Fibroblast of skin of abdomen (primary cell): ENCODE measurements at regions not wholly inside any gene's neighbourhood (a gene's known extent, or its start where the extent isn't known, plus 50 kb on each side); places are given as distances from the start of the nearest gene placed in this dataset.
"Not testable (repeated sequence)": the region's sequence is repeated elsewhere in the genome, so short reads cannot be mapped to it uniquely, and the experiment has no call there.

Experiments used
- DNase-seq: peaks from one replicate; pipeline ENCODE4 v3.0.0-alpha.2; 2013

DNA sequence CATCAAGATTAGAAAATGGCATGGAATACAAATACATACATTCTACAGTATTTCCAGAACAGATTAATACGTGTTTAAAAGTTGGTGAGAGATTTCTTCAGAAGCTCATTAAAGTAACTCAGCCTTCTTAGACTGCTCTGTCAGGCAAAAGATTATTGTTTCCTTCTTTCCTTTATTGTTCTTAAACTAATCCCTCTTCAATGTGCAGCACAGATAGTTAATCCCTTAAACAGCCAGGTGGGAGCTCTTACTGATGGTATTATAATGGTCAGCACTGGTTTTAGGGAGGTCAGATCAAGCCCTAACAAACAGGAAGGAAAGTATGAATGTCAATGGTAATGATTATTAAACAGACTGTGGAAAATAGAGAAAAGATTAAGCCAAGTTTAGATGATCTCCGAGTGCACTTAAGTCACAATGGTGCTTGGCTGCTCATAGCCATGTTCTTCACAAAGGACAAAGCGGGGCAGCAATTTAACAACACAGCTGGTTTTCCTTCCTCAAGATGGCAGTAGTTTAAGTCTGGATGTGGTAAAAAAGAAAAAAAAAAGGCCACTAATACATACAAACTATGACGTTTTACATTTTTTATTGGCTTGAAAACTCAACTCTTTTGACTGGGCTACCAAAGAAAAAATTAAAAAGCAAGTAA is 992.6 kb downstream of the PCDH9 start:
- DNase-seq, result no peak

DNA sequence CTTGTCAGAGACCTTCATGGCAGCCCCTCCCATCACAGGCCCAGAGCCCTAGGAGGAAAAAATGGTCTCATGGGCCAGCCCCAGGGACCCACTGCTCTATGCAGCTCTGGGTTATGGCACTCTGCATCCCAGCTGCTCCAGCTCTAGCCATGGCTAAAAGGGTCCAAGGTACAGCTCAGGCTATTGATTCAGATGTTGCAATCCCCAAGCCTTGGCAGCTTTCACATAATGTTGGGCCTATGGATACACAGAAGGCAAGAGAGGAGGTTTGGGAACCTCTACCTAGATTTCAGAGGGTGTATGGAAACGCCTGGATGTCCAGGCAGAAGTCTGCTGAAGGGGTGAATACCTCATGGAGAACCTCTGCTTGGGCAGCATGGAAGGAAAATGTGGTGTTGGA is 996.0 kb downstream of the PCDH9 start:
- DNase-seq, result no peak

GRCh38 chr13:66231958-66232357 is 998.2 kb downstream of the PCDH9 start:
- DNase-seq, result not testable (repeated sequence)

DNA sequence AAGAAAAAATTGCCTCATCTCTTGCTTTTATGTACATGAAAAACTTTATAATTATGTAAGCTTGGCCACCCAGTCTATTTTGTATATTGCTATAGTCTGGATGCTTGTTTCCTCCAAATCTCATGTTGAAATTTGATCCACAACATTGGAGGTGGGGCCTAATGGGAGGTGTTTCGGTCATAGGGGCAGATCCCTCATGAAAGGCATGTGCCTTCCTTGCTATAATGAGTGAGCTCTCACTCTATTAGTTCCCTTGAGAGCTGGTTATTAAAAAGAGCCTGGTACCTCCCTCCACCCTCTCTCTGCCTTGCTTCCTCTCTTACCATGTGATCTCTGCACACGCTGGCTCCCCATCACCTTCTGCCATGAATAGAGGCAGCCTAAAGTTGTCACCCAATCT is 1005.1 kb downstream of the PCDH9 start:
- DNase-seq, result no peak

- no peak for DNase-seq
Observed at GRCh38 chr13:66224663-66225062, 1005.5 kb downstream of the PCDH9 start.

DNA sequence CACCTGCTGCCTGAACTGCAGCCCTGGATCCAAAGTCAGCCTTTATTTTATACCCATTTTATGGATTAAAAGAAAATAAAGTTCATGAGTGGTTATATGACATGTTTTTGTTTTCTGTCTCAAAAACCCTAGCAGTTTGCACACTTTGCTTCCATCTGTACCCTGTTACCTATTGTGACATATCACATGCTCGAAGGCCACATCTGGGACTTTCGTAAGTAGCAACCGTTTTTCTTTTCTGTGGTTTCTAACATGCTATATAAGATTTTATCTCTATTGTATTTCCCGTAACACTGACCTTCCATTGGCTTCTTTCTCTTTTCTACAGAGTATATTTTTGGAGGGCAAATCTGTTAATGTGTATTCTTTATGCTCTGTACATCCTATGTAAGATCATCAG is 1007.2 kb downstream of the PCDH9 start:
- no peak for DNase-seq

DNA sequence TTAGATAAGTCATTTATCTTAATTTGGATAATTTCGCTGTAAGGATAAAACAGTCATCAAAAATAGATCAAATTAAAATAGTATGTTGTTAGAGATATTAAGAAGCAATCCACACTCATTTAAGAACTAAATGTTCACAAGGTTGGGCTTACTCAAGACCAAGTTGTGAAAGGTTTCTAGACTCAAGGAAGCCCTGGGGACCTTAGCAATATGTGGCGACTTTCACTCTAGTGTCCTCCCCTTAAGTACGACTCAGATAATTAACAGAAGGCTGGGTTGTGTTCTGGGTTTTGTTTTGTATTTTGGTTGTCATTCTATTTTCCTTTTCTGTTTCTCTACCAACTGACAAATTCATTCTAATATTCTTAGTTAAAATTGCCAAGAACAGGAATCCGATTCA is 1008.0 kb downstream of the PCDH9 start:
- no peak for DNase-seq

DNA sequence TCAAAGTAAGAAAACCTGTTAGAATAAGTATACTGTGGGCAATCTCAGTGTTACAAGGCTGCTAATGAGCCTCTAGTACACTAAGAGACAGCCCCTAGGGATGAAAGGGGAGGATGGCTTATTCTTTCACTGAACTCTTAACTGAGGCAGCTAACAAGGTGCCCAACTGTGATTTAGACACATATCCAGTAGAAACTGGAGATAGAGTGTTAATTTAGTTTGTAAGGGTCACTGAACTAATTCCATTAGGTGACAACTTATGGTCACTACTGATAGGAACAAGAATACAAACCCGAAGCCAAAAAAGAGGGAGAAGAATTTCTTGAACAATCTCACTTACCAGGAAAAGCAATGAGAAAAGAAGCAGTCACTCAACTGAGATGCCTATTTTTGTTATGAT is 1010.6 kb downstream of the PCDH9 start:
- DNase-seq, result no peak

- DNase-seq, result no peak
Observed at GRCh38 chr13:66218583-66218982, 1011.6 kb downstream of the PCDH9 start.

DNA sequence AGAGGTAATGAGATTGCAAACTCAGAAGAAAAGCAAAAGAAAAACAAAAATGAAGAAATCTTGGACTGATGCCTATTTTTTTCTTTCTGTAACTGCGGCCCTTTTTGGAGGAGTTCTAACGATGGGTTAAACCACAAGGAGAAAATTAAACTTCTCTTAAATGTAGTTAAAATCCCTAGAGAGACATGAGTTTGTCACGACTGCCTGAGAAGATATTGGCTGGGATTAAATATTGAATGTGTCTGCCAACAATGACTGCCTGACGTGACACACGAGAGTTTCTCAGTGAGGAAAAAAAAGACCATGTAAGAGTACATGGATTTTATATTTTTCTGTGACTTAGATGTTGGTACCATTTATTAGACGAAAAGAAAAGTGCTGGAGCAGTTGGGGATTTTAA is 1013.4 kb downstream of the PCDH9 start:
- no peak for DNase-seq

DNA sequence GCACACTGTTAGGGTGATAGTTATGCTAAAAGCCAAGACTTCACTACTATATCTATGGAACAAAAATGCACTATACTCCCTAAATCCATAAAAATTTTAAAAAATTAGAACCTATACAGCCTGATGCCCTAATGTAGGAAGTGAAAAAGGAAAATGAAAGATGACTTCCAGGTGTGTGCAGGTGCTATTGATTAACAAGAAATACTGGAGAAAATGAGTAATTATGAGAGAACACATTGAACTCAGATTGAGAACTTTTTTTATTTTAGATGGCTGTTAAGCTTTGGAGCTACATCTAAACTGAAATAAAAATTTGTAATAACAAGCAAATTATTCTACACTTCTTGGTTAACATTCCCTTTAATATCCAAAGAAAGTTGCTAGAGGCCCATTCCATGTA is 1015.7 kb downstream of the PCDH9 start:
- DNase-seq, result no peak

DNA sequence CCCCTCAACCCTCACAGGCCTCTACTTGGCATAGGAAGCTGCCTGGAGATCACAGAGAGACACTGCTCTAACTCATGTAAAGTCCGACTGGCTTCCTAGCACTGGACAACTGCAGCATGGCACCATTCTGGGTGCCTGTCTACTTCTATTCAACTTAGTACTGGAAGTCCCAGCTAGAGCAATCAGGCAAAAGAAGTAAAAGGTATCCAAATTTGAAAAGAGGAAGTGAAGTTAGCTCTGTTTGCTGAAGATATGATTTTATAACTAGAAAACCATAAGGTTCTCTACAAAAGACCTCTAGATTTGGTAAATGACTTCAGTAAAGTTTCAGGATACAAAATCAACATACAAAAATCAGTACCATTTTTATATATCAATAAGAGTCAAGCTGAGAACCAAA is 1017.6 kb downstream of the PCDH9 start:
- no peak for DNase-seq

DNA sequence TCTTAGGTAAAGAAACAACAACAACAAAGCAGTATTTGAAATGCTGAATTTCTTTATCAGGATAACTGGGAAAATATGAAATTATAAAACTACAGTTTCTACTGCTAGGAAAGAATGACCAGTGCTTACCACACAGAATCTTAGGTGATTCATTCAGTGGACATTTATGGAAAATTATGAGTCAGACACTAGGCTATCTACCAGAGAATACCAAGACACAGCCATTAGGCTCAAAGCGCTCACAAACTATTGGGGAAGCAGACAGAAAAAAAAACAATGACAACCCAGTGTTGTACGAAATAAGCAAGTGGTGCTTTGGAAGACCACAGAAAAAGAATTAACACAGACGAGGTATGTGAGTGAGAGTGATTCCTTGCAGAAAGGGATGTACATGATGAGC is 1019.5 kb downstream of the PCDH9 start:
- DNase-seq, result peak; percentile 95

- no peak for DNase-seq
Observed at GRCh38 chr13:66208589-66208988, 1021.5 kb downstream of the PCDH9 start.

DNA sequence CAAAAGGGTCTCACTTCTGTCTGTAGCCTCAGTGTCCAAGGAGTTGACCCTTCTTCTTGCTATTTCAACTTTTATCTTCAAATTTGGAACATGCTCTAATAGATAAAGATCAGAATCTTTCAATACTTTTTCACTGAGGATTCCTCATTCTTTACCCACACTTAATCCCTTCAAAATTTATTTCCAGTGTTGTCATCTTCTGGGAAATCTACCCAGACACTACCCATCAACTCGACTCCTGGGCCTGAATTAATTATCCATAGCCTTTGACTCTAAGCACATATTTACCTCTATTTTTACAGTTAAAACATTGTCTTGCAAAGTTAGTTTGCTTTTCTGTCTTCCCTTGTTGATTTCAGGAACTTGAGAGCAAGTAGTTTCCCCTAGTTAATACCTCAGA is 1022.5 kb downstream of the PCDH9 start:
- peak; percentile 47 for DNase-seq

- no peak for DNase-seq
Observed at GRCh38 chr13:66205807-66206206, 1024.3 kb downstream of the PCDH9 start.

- no peak for DNase-seq
Observed at GRCh38 chr13:66200555-66200954, 1029.6 kb downstream of the PCDH9 start.

DNA sequence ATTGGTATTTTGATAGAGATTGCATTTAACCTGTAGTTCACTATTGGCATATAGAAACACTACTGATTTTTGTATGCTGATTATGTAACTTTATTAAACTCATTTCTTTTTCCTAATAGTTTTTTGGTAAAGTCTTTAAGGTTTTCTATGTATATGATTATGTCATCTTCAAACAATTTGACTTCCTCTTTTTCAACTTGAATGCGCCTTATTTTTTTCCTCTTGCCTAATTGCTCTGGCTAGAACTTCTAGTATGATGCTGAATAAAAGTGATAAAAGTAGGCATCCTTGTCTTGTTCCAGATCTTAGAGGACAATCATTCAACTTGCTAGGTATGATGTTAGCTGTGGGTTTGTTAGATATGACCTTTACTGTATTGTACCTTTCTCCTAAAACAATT is 1034.9 kb downstream of the PCDH9 start:
- DNase-seq, result no peak

DNA sequence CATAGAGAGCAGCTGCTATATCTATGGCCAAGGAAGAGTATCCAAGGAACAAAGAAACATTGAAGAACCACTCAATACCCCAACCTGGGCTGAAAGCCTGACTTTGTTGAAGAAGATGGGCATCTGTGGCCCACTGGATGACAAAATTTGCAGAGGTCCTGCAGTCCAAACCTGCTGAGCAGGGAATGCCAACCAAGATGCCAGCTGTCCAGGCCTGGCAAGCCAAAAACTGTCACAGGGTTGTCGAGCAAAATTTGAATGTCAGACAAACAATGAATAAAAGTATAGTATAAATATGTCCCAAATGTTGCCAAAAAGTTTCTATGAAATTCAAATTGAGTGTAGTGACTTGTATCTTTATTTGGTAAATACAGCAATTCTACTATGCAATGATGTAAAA is 1040.2 kb downstream of the PCDH9 start:
- no peak for DNase-seq

DNA sequence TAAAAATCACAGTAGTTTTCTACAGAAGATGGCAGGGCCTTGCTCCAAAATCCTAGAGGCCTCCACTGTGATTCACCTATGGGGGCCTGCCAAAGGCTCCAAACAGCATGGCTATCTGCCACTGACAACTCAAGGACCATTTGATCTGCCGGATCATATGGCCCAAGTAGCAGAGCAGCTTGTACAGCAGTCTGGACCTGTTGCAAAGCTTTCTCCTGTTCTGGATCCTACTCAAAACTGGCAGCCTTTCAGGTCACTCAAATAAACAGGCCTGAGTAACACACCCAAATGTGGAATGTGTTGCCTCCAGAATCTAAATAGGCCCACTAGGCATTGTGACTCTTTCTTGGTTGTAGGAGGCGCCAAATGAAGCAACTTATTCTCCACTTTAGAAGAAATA is 1049.3 kb downstream of the PCDH9 start:
- no peak for DNase-seq

GRCh38 chr13:66171920-66172319 is 1058.2 kb downstream of the PCDH9 start:
- peak; percentile 13 for DNase-seq

DNA sequence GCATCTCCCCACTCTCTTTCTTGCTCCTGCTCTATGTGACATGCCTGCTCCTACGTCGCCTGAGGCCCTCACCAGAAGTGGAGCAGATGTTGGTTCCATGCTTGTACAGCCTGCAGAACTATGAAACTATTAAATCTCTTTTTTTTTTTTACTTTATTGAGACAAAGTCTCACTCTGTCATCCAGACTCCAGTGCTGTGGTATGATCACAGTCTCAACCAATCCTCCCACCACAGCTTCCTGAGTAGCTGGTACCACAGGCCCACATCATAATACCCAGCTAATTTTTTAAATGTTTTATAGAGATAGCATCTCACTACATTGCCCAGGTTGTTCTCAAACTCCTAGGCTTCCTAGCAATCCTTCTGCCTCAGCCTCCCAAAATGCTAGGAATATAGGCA is 1067.7 kb downstream of the PCDH9 start:
- DNase-seq, result no peak

DNA sequence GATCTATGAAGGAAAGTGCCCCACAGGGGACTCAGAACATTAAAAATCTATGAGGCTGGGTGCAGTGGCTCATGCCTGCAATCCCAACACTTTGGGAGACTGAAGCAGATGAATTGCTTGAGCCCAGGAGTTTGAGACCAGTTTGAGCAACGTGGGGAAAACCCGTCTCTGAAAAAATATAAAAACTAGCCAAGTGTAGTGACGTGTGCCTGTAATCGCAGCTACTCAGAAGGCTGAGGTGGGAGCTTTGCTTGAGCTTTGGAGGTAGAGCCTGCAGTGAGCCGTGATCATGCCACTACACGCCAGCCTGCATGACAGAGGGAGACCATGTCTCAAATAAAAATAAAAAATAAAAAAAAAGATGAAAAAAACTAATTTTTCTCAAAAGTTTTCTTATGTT is 1070.6 kb downstream of the PCDH9 start:
- no peak for DNase-seq

DNA sequence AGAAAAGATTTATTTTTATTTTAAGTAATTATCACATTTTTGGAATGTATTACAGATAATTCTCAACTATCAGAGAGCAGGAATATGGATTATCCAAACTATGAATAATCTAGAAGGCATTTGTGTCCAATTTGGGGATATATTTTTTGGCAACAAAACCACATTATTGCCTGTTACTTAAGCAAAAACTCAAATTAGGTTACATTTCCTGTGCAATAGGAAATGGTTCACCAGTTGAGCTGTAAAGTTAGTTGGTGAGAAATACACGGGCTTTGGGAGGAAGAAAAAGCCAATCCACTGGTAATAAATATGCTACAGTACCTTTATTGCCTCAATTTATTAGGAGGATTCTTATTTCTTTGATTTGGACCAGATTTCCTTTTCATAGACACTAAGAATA is 1075.2 kb downstream of the PCDH9 start:
- peak; percentile 69 for DNase-seq

GRCh38 chr13:66154354-66154753 is 1075.8 kb downstream of the PCDH9 start:
- DNase-seq, result peak; percentile 40
